PC-3 (cell line): ENCODE measurements at regions not wholly inside any gene's neighbourhood (a gene's known extent, or its start where the extent isn't known, plus 50 kb on each side); places are given as distances from the start of the nearest gene placed in this dataset.

Source experiments
- ATAC-seq: fragments of 200-7000 bp; cut with Tn5 transposase; 2 replicates; pipeline ENCODE4 v1.9.1; 2020; ENCODE audit warnings: mild to moderate bottlenecking, moderate library complexity
- BruUV-seq: library from RNA; stranded (reverse); fragments of 400-500 nt; replicated peaks from 2 replicates; lab custom pipeline; 2021; lab: Mats Ljungman, UMichigan
- CTCF ChIA-PET: fragments of 300-600 bp; sonication (Branson Sonifier 250); formaldehyde crosslinking; loops from one replicate; lab custom pipeline; 2022; ENCODE audit warnings: antibody characterized with exemption; lab: Charles Lee
- POLR2A ChIA-PET: fragments of 300-600 bp; sonication (Branson Sonifier 250); formaldehyde crosslinking; loops from one replicate; lab custom pipeline; 2022; ENCODE audit warnings: antibody characterized with exemption; ENCODE audit not compliant: unreplicated experiment; lab: Charles Lee
- DNase-seq: peaks from one replicate; pipeline ENCODE4 v3.0.0-alpha.2; 2015
- H2AFZ ChIP-seq: fragments of 300-600 bp; sonication (generic); 2 replicates; pipeline ENCODE4 v1.6.0; 2016; ENCODE audit warnings: antibody characterized with exemption, low read length
- H3F3A ChIP-seq: fragments of 300-600 bp; sonication (generic); one replicate; pipeline ENCODE4 v1.6.0; 2017; ENCODE audit warnings: antibody characterized with exemption, low read length, control low read depth, mild to moderate bottlenecking; ENCODE audit not compliant: unreplicated experiment
- H3K27ac ChIP-seq: fragments of 300-600 bp; sonication (generic); 2 replicates; pipeline ENCODE4 v1.5.1; 2016; ENCODE audit warnings: mild to moderate bottlenecking, low read length
- H3K27me3 ChIP-seq: fragments of 300-600 bp; sonication (generic); 2 replicates; pipeline ENCODE4 v1.6.1; 2016; ENCODE audit warnings: low read length, mixed read lengths
- H3K36me3 ChIP-seq: fragments of 300-600 bp; sonication (generic); 2 replicates; pipeline ENCODE4 v1.6.1; 2016; ENCODE audit warnings: low read depth, mixed run types, low read length, mixed read lengths
- H3K4me1 ChIP-seq: fragments of 300-600 bp; sonication (generic); 2 replicates; pipeline ENCODE4 v1.5.1; 2016; ENCODE audit warnings: low read length; ENCODE audit not compliant: insufficient read depth
- H3K4me2 ChIP-seq: fragments of 300-600 bp; sonication (generic); 2 replicates; pipeline ENCODE4 v1.6.0; 2016; ENCODE audit warnings: low read length
- H3K4me3 ChIP-seq: fragments of 300-600 bp; sonication (generic); 2 replicates; pipeline ENCODE4 v1.5.1; 2016; ENCODE audit warnings: mild to moderate bottlenecking, low read length, mixed read lengths
- H3K79me2 ChIP-seq: fragments of 300-600 bp; sonication (generic); 2 replicates; pipeline ENCODE4 v1.6.1; 2017; ENCODE audit warnings: low read length, mixed read lengths
- H3K9ac ChIP-seq: fragments of 300-600 bp; sonication (generic); 2 replicates; pipeline ENCODE4 v1.6.0; 2016; ENCODE audit warnings: mild to moderate bottlenecking, low read length
- H3K9me2 ChIP-seq: fragments of 300-600 bp; sonication (generic); replicated peaks from 2 replicates; pipeline ENCODE4 v1.6.1; 2016; ENCODE audit warnings: mixed run types, low read length, mixed read lengths
- H3K9me3 ChIP-seq: fragments of 300-600 bp; sonication (generic); 2 replicates; pipeline ENCODE4 v1.6.1; 2016; ENCODE audit warnings: low read length, mixed read lengths
- H4K20me1 ChIP-seq: fragments of 300-600 bp; sonication (generic); 2 replicates; pipeline ENCODE4 v1.6.1; 2016; ENCODE audit warnings: low read length, mixed read lengths
- CTCF ChIP-seq: fragments of 300-600 bp; sonication (generic); conservative IDR thresholded peaks from 2 replicates; pipeline ENCODE4 v1.5.1; 2017; ENCODE audit warnings: antibody characterized with exemption, low read depth, mild to moderate bottlenecking, low read length
- EZH2 ChIP-seq: fragments of 300-600 bp; sonication (generic); IDR thresholded peaks from one replicate; pipeline ENCODE4 v1.6.1; 2017; ENCODE audit warnings: antibody characterized with exemption, mild to moderate bottlenecking, low read length; ENCODE audit not compliant: unreplicated experiment
- EZH2phosphoT487 ChIP-seq: fragments of 300-600 bp; sonication (generic); IDR thresholded peaks from 2 replicates; pipeline ENCODE4 v1.6.1; 2018; ENCODE audit warnings: mild to moderate bottlenecking, antibody characterized with exemption, low read length, borderline replicate concordance
- intact Hi-C: fragments of 100-400 bp; cut with micrococcal nuclease; formaldehyde crosslinking; loops from 2 replicates; pipeline ENCODE4 v1.9.0; 2023

GRCh38 chr12:85489194-85489593 is 209.2 kb downstream of the ALX1 start:
- no peak overlapping the region for H2AFZ ChIP-seq
- H3K36me3 ChIP-seq = no peaks in the 10 kb centered on the region
- no peak overlapping the region for H3K27ac ChIP-seq
- intact Hi-C loops = loop anchor here (5.0 kb wide), 1 partner anchor 68 kb away; no protein-coding TSS in a partner anchor
- no peak overlapping the region for H3K4me3 ChIP-seq
- TF ChIP-seq EZH2 = no peak
- no peak for TF ChIP-seq EZH2phosphoT487
- no peak for TF ChIP-seq CTCF
- H3K9me3 ChIP-seq = no peaks in the 10 kb centered on the region
- ChIA-PET POLR2A (interaction anchor here (0.8 kb wide), 1 partner anchor 306 kb away, joined by 5 read pairs; no protein-coding TSS in a partner anchor), CTCF (no interaction called here)
- H3K27me3 ChIP-seq = no peaks in the 10 kb centered on the region
- ATAC-seq = peak; percentile 84
- no peaks in the 10 kb centered on the region for H3K9me2 ChIP-seq
- H3K4me2 ChIP-seq = peak overlapping the region; percentile 15; the same call in 1 of the 2 replicates
- no TSS peak for BruUV-seq
- H3F3A ChIP-seq = no peaks in the 10 kb centered on the region
- no peak overlapping the region for H3K9ac ChIP-seq
- DNase-seq = peak; percentile 46
- peaks cover 12% of the 10 kb centered on the region for H3K4me1 ChIP-seq
- H4K20me1 ChIP-seq = no peaks in the 10 kb centered on the region
- H3K79me2 ChIP-seq = no peaks in the 10 kb centered on the region

GRCh38 chr12:85504164-85504563 is 224.1 kb downstream of the ALX1 start:
- H3K27ac ChIP-seq = no peak overlapping the region
- H4K20me1 ChIP-seq = no peaks in the 10 kb centered on the region
- no peak overlapping the region for H3K4me2 ChIP-seq
- H3K79me2 ChIP-seq = no peaks in the 10 kb centered on the region
- H3K4me1 ChIP-seq = no peaks in the 10 kb centered on the region
- H3F3A ChIP-seq = no peaks in the 10 kb centered on the region
- POLR2A ChIA-PET = no interaction called here
- DNase-seq (no peak), ATAC-seq (no peak)
- H2AFZ ChIP-seq = no peak overlapping the region
- no peaks in the 10 kb centered on the region for H3K36me3 ChIP-seq
- no peaks in the 10 kb centered on the region for H3K9me3 ChIP-seq
- no peak overlapping the region for H3K4me3 ChIP-seq
- no peaks in the 10 kb centered on the region for H3K27me3 ChIP-seq
- no peak overlapping the region for H3K9ac ChIP-seq
- CTCF ChIA-PET = no interaction called here
- no TSS peak for BruUV-seq
- TF ChIP-seq CTCF (no peak), EZH2phosphoT487 (no peak), EZH2 (no peak)
- intact Hi-C loops = no loop called here
- H3K9me2 ChIP-seq = no peaks in the 10 kb centered on the region

GRCh38 chr12:85504624-85505023 is 224.6 kb downstream of the ALX1 start:
- ATAC-seq (no peak), DNase-seq (no peak)
- Histone ChIP-seq H2AFZ (no peak overlapping the region), H3K4me3 (no peak overlapping the region), H3K79me2 (no peaks in the 10 kb centered on the region), H3K9me2 (no peaks in the 10 kb centered on the region), H3K36me3 (no peaks in the 10 kb centered on the region), H3K9ac (no peak overlapping the region), H3K9me3 (no peaks in the 10 kb centered on the region), H4K20me1 (no peaks in the 10 kb centered on the region), H3K27me3 (no peaks in the 10 kb centered on the region), H3K4me2 (no peak overlapping the region), H3K4me1 (no peaks in the 10 kb centered on the region), H3K27ac (no peak overlapping the region), H3F3A (no peaks in the 10 kb centered on the region)
- TF ChIP-seq CTCF = no peak
- intact Hi-C loops = no loop called here
- CTCF ChIA-PET = no interaction called here
- BruUV-seq = no TSS peak
- POLR2A ChIA-PET = no interaction called here
